NCI-H524 (cell line): ENCODE measurements at regions not wholly inside any gene's neighbourhood (a gene's known extent, or its start where the extent isn't known, plus 50 kb on each side); places are given as distances from the start of the nearest gene placed in this dataset.
A peak's percentile ranks its signal among the peaks of the same experiment; 100 is the strongest.
"Not testable (repeated sequence)": the region's sequence is repeated elsewhere in the genome, so short reads cannot be mapped to it uniquely, and the experiment has no call there.

Source experiments
- DNase-seq, 2 experiments: peaks; one replicate each; lab custom pipeline; 2025; lab: John Stamatoyannopoulos, UW

DNA sequence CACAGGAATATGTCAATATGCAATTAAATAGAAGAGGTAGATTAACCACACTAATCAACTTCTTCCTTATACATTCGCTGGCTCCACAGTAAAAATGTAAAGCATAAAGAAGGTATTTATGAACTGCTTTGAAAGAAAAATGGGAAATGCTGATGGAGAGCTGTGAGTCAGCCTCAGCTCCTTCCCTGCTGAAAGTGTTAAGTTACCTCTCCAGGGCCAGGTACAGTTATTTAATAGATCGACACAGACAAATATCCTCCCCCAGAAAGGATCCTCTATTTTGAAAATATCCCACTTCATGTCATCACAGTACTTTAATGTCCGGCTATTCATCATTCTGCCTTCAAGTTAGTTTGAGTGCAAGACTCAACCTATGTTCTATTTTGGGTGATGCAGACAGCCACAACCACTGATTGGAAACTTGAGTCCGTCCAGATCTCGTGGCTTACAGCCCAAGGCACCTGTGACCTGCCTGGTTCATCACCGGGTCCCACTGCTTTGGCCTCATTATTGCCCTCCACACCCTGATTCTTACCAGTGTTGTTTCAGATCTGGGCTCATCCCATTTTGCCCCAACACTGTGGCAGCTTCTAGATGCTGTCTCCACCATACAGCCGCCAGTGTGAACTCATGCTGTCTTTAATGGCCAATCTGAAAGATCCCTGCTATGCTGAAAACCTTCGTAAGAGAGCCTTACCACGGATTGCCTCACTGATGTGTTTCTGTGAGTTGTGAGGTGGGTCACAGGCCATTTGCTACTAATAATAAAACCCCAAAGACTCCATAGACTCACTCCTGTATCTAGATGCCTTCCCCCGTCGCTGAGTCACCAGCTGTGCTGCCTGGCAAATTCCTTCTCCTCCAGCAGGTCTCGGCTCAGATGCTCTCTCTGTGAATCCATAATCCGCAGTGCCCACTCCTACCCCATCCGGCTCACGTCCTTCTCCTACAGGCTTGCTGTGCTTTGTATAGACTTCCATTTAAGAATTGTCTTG is 56.2 kb upstream of the DDAH1 start:
- not testable (repeated sequence) for DNase-seq

DNA sequence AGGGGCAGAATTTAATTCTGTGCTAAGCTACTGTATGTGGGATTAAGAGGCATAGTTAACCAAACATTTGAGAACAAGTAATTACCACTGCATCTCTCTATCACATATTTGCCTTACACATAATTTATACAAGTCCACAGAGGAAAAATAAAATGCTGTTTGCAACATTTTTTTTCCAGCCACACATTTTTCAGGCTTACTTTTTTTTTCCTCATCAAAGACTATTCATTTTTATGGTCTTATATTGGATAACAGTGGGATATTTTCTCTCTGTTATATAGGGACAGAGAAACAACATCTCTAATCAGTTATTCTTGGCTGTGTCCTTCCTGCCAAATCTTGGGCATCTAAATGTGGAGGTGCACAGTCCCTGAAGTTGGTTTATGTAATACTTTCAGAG is 57.5 kb upstream of the DDAH1 start:
- DNase-seq, result not testable (repeated sequence)

- not testable (repeated sequence) for DNase-seq
These were observed 57.5 kb upstream of the CCN1 start for GRCh38 chr1:85523061-85523460.

GRCh38 chr1:85524281-85524886 is 56.2 kb upstream of the CCN1 start:
- not testable (repeated sequence) for DNase-seq

- DNase-seq, result not testable (repeated sequence)
These were observed 55.0 kb upstream of the CCN1 start for GRCh38 chr1:85525591-85525991.

GRCh38 chr1:85526216-85526615 is 54.3 kb upstream of the CCN1 start:
- DNase-seq, result not testable (repeated sequence)

DNA sequence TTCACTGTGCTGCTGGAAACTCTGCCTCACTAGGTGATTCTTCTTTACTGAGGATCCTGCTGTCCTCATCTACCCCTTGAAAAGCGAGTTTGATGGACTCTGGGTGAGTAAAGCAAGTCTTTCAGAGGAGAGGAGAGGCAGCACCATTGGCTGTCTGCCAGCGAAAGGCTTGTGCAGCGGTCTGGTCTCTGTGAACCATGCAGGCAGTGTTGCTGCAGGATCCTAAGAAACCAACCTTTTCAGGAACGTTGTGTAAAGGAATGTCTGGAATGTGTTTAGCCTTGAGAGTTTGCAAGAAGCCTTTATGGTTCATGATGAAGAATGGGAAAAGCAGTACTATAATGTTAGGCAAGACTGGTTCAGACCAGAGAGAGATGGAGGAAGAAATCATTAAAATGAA is 53.4 kb upstream of the CCN1 start:
- peak in 1 of 2 experiments; percentile 10 for DNase-seq
